ENCODE measurements at regions not wholly inside any gene's neighbourhood (a gene's known extent, or its start where the extent isn't known, plus 50 kb on each side); places are given as distances from the start of the nearest gene placed in this dataset.

- DNase-seq, result no peak
- no peak overlapping the region for H3K27ac ChIP-seq
- no peaks in the 10 kb centered on the region for H3K9me3 ChIP-seq
- intact Hi-C loops (cut with DNase I), result no loop called here
- H3K36me3 ChIP-seq, result no peaks in the 10 kb centered on the region
- ATAC-seq, result no peak
- no peaks in the 10 kb centered on the region for H3K27me3 ChIP-seq
- peaks cover 8% of the 10 kb centered on the region for H3K4me1 ChIP-seq
- no peak for TF ChIP-seq CTCF (IDR thresholded peaks at IDR 0.05)
- H3K4me3 ChIP-seq, result no peak overlapping the region
These were observed 242.7 kb upstream of the JUN start for GRCh38 chr1:59026472-59026948.

- H3K27ac ChIP-seq, result no peak overlapping the region
- no peak overlapping the region for H3K4me3 ChIP-seq
- no peaks in the 10 kb centered on the region for H3K27me3 ChIP-seq
- no peaks in the 10 kb centered on the region for H3K36me3 ChIP-seq
- intact Hi-C loops (cut with DNase I), result no loop called here
- no peak for DNase-seq
- ATAC-seq, result no peak
- no peak for TF ChIP-seq CTCF (IDR thresholded peaks at IDR 0.05)
- H3K9me3 ChIP-seq, result no peaks in the 10 kb centered on the region
- H3K4me1 ChIP-seq, result peaks cover 8% of the 10 kb centered on the region
These were observed 243.3 kb upstream of the JUN start for GRCh38 chr1:59027177-59027576.

- Histone ChIP-seq H3K27me3 (no peaks in the 10 kb centered on the region), H3K9me3 (no peaks in the 10 kb centered on the region), H3K36me3 (no peaks in the 10 kb centered on the region), H3K4me1 (peaks cover 8% of the 10 kb centered on the region), H3K27ac (no peak overlapping the region), H3K4me3 (no peak overlapping the region)
- DNase-seq, result no peak
- no peak for TF ChIP-seq CTCF (IDR thresholded peaks at IDR 0.05)
- intact Hi-C loops (cut with DNase I), result no loop called here
- ATAC-seq, result no peak
These were observed 244.2 kb upstream of the JUN start for GRCh38 chr1:59028048-59028447.

- ATAC-seq (no peak), DNase-seq (no peak)
- Histone ChIP-seq H3K27ac (no peak overlapping the region), H3K9me3 (no peaks in the 10 kb centered on the region), H3K36me3 (no peaks in the 10 kb centered on the region), H3K4me1 (peaks cover 8% of the 10 kb centered on the region), H3K4me3 (no peak overlapping the region), H3K27me3 (no peaks in the 10 kb centered on the region)
- TF ChIP-seq CTCF (IDR thresholded peaks at IDR 0.05), result no peak
- intact Hi-C loops (cut with DNase I), result no loop called here
These were observed 245.7 kb upstream of the JUN start for GRCh38 chr1:59029411-59030167.

GRCh38 chr1:59032228-59032627 is 248.4 kb upstream of the JUN start:
- ATAC-seq, result no peak
- no peak for DNase-seq
- intact Hi-C loops (cut with DNase I), result no loop called here
- Histone ChIP-seq H3K9me3 (no peaks in the 10 kb centered on the region), H3K27me3 (no peaks in the 10 kb centered on the region), H3K27ac (no peak overlapping the region), H3K4me1 (no peaks in the 10 kb centered on the region), H3K4me3 (no peak overlapping the region), H3K36me3 (no peaks in the 10 kb centered on the region)
- no peak for TF ChIP-seq CTCF (IDR thresholded peaks at IDR 0.05)
